Colonic mucosa (tissue), 4 donors: ENCODE measurements at regions not wholly inside any gene's neighbourhood (a gene's known extent, or its start where the extent isn't known, plus 50 kb on each side); places are given as distances from the start of the nearest gene placed in this dataset.

Experiments
- DNase-seq: peaks from one replicate; pipeline ENCODE4 v3.0.0-alpha.2; 2020
- H3K27ac ChIP-seq: fragments of 200-600 bp; one replicate; pipeline ENCODE4 v1.8.0; 2021
- H3K27me3 ChIP-seq: fragments of 200-600 bp; one replicate; pipeline ENCODE4 v1.8.0; 2021
- H3K36me3 ChIP-seq: fragments of 200-600 bp; one replicate; pipeline ENCODE4 v1.8.0; 2021
- H3K4me1 ChIP-seq: fragments of 200-600 bp; one replicate; pipeline ENCODE4 v1.8.0; 2021; ENCODE audit warnings: mild to moderate bottlenecking
- H3K4me3 ChIP-seq: fragments of 200-600 bp; one replicate; pipeline ENCODE4 v1.8.0; 2021
- H3K9ac ChIP-seq, 2 donors: one replicate each; pipeline ENCODE4 v1.7.0; 2013; ENCODE audit warnings: control low read depth in 2 of 2, low read depth in 2 of 2, low read length in 2 of 2
- H3K9me3 ChIP-seq: fragments of 200-600 bp; one replicate; pipeline ENCODE4 v1.8.0; 2021
- intact Hi-C: fragments of 100-400 bp; cut with DNase I; formaldehyde crosslinking; loops from one replicate; pipeline ENCODE4 v1.14.1; 2022
- TF ChIP-seq, protein P1 (sequence below): fragments of 200-600 bp; IDR thresholded peaks from one replicate; pipeline ENCODE4 v1.8.0; 2022; ENCODE audit warnings: antibody characterized with exemption, mild to moderate bottlenecking
- donor health status: healthy.
- donor health status: DM: no; HTN: no; CAD: no.
- donor health status: DM: no; HTN: no; CAD: no.

DNA sequence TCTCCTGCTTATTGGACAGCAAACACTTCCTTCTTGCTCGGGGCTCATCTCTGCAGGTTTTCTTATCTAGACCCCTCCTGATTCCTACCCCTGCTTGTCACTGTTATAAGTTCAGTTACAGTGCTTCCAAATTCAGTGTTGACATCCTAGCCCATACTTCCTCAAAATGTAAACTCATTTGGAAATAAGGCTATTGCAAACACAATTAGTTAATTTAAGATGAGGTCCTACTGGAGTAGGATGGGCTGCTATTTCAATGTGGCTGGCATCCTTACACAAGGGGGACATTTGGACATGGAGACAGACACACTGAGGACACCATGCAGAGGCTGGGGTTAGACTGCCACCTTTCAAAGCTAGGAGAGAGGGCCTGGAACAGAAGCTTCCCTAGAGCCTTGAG lies 85.2 kb upstream of the NPVF start:
- intact Hi-C loops = loop anchor here (10.0 kb wide), 1 partner anchor 71 kb away; no protein-coding TSS in a partner anchor

DNA sequence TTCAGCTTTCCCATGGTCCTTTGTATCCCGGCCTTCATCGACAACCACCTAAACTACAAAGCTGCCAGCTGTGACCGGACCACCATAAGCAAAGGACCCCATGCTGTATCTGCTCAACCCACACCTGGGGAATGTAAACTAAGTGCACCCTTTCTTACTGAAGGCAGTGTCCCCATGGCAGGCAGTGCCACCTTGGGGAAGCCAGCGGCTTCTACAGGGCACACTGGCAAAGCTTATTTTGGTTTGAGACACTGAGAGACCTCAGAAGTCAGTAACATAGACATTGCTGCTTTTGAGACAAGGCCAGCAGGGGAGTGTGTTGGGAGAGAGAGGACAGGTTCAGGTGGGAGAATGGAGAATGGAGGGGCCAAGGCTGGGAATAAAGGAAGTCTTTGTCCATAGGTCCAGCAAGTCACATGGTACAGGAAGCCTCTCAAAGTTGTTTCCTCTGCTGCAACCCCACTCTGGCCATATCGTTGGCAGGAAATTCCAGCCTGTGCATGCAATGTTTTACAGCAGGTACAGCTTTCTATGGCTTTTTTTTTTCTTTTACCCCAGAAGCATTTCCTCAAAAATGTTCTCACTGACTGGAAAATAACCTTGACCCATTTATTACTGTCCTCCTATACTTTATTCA lies 85.9 kb upstream of the NPVF start:
- peak overlapping the region; percentile 75 for H3K27ac ChIP-seq
- TF ChIP-seq, protein P1, sequence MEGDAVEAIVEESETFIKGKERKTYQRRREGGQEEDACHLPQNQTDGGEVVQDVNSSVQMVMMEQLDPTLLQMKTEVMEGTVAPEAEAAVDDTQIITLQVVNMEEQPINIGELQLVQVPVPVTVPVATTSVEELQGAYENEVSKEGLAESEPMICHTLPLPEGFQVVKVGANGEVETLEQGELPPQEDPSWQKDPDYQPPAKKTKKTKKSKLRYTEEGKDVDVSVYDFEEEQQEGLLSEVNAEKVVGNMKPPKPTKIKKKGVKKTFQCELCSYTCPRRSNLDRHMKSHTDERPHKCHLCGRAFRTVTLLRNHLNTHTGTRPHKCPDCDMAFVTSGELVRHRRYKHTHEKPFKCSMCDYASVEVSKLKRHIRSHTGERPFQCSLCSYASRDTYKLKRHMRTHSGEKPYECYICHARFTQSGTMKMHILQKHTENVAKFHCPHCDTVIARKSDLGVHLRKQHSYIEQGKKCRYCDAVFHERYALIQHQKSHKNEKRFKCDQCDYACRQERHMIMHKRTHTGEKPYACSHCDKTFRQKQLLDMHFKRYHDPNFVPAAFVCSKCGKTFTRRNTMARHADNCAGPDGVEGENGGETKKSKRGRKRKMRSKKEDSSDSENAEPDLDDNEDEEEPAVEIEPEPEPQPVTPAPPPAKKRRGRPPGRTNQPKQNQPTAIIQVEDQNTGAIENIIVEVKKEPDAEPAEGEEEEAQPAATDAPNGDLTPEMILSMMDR = no peak
- no peaks in the 10 kb centered on the region for H3K9me3 ChIP-seq
- no peaks in the 10 kb centered on the region for H3K36me3 ChIP-seq
- intact Hi-C loops = loop anchor here (10.0 kb wide), 1 partner anchor 71 kb away; no protein-coding TSS in a partner anchor
- no peaks in the 10 kb centered on the region for H3K27me3 ChIP-seq
- no peaks in the 10 kb centered on the region for H3K4me1 ChIP-seq
- DNase-seq = peak; percentile 49
- peak overlapping the region in 1 of 2 donors; percentile 64 for H3K9ac ChIP-seq
- H3K4me3 ChIP-seq = no peak overlapping the region

More for the DNA sequence above, 85.2 kb upstream of the NPVF start:
- TF ChIP-seq, protein P1 = no peak
- H3K4me1 ChIP-seq = no peaks in the 10 kb centered on the region
- no peaks in the 10 kb centered on the region for H3K36me3 ChIP-seq
- no peak overlapping the region for H3K4me3 ChIP-seq
- no peak overlapping the region for H3K9ac ChIP-seq
- DNase-seq = no peak
- H3K27ac ChIP-seq = peak overlapping the region; percentile 75
- H3K27me3 ChIP-seq = no peaks in the 10 kb centered on the region
- no peaks in the 10 kb centered on the region for H3K9me3 ChIP-seq

DNA sequence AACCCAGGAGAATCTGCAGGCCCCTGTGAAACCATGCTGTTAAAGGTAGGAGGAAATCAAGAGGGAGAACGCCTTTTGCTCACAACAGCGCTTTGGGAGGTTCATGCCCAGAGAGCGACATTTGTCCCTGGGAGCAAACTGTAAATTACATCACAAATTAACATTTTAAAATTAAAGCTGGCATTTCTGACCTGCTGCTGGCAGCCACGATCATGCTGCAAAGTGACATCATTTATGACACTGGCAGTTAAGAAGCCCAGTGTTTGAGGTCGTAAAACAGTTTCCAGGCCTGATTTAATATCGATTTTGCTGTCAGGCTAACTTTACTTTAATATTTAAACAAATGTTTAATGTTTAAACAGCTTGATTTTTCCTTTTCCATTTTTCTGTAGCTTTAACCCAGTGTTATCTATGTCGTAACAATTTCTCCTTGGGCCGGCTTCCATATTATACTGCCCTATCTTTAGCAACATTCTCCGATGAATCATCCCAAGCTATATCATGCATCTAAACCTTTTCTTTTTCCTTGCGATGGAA lies 86.5 kb upstream of the NPVF start:
- Histone ChIP-seq H3K4me3 (no peak overlapping the region), H3K4me1 (no peaks in the 10 kb centered on the region), H3K9ac (peak overlapping the region in 1 of 2 donors; percentile 64), H3K36me3 (no peaks in the 10 kb centered on the region), H3K27me3 (no peaks in the 10 kb centered on the region), H3K9me3 (no peaks in the 10 kb centered on the region), H3K27ac (peak overlapping the region; percentile 75)
- peak; percentile 59 for DNase-seq
- TF ChIP-seq, protein P1 = no peak
- intact Hi-C loops = loop anchor here (10.0 kb wide), 1 partner anchor 70 kb away; no protein-coding TSS in a partner anchor

DNA sequence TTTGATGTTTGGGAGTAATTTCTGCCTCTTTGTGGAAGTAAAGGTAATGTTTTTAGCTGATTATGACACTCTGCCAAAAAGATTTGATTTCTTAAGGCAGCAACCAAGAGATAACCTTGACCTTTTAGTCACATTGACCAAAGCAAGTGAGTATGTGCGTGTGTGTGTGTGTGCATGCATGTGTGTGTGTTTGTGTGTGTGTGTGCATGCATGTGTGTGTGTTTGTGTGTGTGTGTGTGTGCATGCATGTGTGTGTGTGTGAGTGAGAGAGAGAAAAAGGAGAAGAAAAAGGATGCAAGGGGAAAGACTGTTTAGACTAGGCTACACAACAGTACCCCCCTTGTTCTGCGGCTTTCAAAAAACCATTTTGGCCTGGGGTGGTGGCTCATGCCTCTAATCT lies 88.1 kb upstream of the NPVF start:
- Histone ChIP-seq H3K36me3 (no peaks in the 10 kb centered on the region), H3K4me3 (no peak overlapping the region), H3K9ac (no peak overlapping the region), H3K9me3 (no peaks in the 10 kb centered on the region), H3K27me3 (no peaks in the 10 kb centered on the region), H3K27ac (no peak overlapping the region), H3K4me1 (no peaks in the 10 kb centered on the region)
- TF ChIP-seq, protein P1 = no peak
- DNase-seq = no peak
- intact Hi-C loops = loop anchor here (10.0 kb wide), 1 partner anchor 68 kb away; no protein-coding TSS in a partner anchor

DNA sequence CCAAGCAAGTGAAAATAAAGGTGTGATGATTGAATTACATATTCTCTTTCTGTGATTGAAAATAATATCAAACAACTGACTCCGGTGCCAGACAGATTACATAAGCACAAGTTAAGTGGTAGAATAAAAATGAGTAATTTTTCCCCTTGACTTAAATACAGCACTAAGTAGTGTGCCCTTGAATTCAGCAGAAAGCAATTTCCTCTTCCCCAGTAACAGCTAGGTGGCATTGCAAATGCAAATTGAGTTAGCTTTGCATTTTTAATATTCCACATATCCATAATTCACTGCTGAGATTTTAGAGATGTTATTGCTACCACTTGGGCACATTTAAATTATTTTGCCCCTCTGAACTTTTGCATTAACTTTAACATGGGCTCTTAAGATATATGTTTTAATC lies 89.8 kb upstream of the NPVF start:
- H3K27ac ChIP-seq = no peak overlapping the region
- no peak for DNase-seq
- no peaks in the 10 kb centered on the region for H3K9me3 ChIP-seq
- H3K36me3 ChIP-seq = no peaks in the 10 kb centered on the region
- no peak overlapping the region for H3K4me3 ChIP-seq
- intact Hi-C loops = loop anchor here (10.0 kb wide), 1 partner anchor 67 kb away; no protein-coding TSS in a partner anchor
- H3K4me1 ChIP-seq = no peaks in the 10 kb centered on the region
- no peak overlapping the region for H3K9ac ChIP-seq
- H3K27me3 ChIP-seq = no peaks in the 10 kb centered on the region
- TF ChIP-seq, protein P1 = no peak
